Right lobe of liver (tissue), 4 donors: ENCODE measurements at regions not wholly inside any gene's neighbourhood (a gene's known extent, or its start where the extent isn't known, plus 50 kb on each side); places are given as distances from the start of the nearest gene placed in this dataset.

Experiments used
- CTCF ChIP-seq, 4 donors: fragments of 200-600 bp in 3 of 4; fragments of 450-650 bp in 1 of 4; IDR thresholded peaks; one replicate each; pipeline versions ENCODE4 v1.5.1 to v1.8.0; 2016 to 2022; ENCODE audit warnings: antibody characterized with exemption in 4 of 4, mild to moderate bottlenecking in 2 of 4
- POLR2A ChIP-seq: fragments of 450-650 bp; IDR thresholded peaks from one replicate; pipeline ENCODE4 v1.6.1; 2017; ENCODE audit warnings: antibody characterized with exemption, mild to moderate bottlenecking
- donor health status: DM: no; HTN: no; CAD: no.
- donor health status: DM: no; HTN: no; CAD: no.
- donor health status: DM: no; HTN: yes; CAD: no.

- TF ChIP-seq POLR2A: no peak
- TF ChIP-seq CTCF (IDR thresholded peaks at IDR 0.05): no peak
Observed at GRCh38 chr12:42766026-42766425, 176.5 kb upstream of the PRICKLE1 start.
